Activated CD8-positive, alpha-beta T cell treated with anti-CD3 and anti-CD28 coated beads for 36 hours (primary cell): ENCODE measurements at regions not wholly inside any gene's neighbourhood (a gene's known extent, or its start where the extent isn't known, plus 50 kb on each side); places are given as distances from the start of the nearest gene placed in this dataset.
"Not testable (repeated sequence)": the region's sequence is repeated elsewhere in the genome, so short reads cannot be mapped to it uniquely, and the experiment has no call there.

Experiments
- ATAC-seq: fragments of 200-7000 bp; cut with Tn5 transposase; one replicate; pipeline ENCODE4 v1.10.0; 2021; ENCODE audit warnings: mild to moderate bottlenecking, moderate library complexity
- CTCF ChIA-PET: fragments of 350-600 bp; sonication (Branson Sonifier 250); formaldehyde crosslinking; loops from one replicate; lab custom pipeline; 2021; ENCODE audit warnings: antibody characterized with exemption; lab: Charles Lee
- POLR2A ChIA-PET: fragments of 350-600 bp; sonication (Branson Sonifier 250); formaldehyde crosslinking; loops from one replicate; lab custom pipeline; 2021; ENCODE audit warnings: antibody characterized with exemption; lab: Charles Lee
- DNase-seq: peaks from one replicate; pipeline ENCODE4 v3.0.0-alpha.2; 2020
- H3K27ac Mint-ChIP-seq: one replicate; pipeline ENCODE4 v1.8.0; 2021; ENCODE audit warnings: mild to moderate bottlenecking, mixed read lengths
- H3K27me3 Mint-ChIP-seq: one replicate; pipeline ENCODE4 v1.8.0; 2021; ENCODE audit warnings: mixed read lengths
- H3K36me3 Mint-ChIP-seq: one replicate; pipeline ENCODE4 v1.8.0; 2021; ENCODE audit warnings: low read depth, mixed read lengths
- H3K4me1 Mint-ChIP-seq: one replicate; pipeline ENCODE4 v1.8.0; 2021; ENCODE audit warnings: low read depth, mixed read lengths
- H3K4me3 Mint-ChIP-seq: one replicate; pipeline ENCODE4 v1.8.0; 2021; ENCODE audit warnings: mild to moderate bottlenecking, moderate library complexity, mixed read lengths
- H3K9me3 Mint-ChIP-seq: one replicate; pipeline ENCODE4 v1.8.0; 2021; ENCODE audit warnings: mixed read lengths
- intact Hi-C: fragments of 100-400 bp; cut with micrococcal nuclease; formaldehyde crosslinking; loops from one replicate; pipeline ENCODE4 v1.10.0; 2022
- TF ChIP-seq, protein P1 (sequence below): fragments of 200-600 bp; IDR thresholded peaks from one replicate; pipeline ENCODE4 v1.8.0; 2022; ENCODE audit warnings: antibody characterized with exemption, mild to moderate bottlenecking

DNA sequence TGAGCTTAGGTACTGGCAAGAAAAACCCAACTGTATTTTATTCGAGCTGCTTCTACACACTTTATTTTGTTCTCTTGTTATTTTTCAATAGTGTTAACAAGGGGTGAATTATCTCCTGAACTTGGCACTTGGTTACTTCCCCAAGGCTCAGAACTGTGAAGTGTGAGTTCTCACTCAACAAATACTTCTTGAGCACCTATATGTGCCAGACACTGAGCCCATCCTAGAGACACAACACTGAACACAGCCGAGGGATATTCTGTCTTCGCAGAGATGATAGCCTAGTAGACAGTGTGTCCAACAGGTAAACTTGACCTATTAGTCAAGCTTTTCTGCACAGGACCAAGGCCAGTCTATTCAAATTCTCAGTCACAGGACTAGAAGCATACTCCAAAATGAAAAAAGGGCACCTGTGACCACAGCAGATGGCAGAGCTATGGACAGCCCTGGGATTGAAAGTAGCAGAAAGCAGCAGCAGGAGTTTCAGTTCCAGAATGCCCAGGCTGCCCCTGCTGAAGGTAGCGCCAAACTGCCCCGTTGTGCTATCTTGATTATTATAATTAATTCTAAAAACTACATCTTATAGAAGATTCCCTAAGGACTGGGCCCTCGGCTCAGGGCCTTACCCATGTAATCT lies 77.8 kb upstream of the TAB2 start:
- peaks cover 6% of the 10 kb centered on the region for H3K36me3 Mint-ChIP-seq
- ATAC-seq (no peak), DNase-seq (no peak)
- H3K27ac Mint-ChIP-seq = no peak overlapping the region
- H3K4me1 Mint-ChIP-seq = peaks cover 15% of the 10 kb centered on the region
- POLR2A ChIA-PET = no interaction called here
- TF ChIP-seq, protein P1, sequence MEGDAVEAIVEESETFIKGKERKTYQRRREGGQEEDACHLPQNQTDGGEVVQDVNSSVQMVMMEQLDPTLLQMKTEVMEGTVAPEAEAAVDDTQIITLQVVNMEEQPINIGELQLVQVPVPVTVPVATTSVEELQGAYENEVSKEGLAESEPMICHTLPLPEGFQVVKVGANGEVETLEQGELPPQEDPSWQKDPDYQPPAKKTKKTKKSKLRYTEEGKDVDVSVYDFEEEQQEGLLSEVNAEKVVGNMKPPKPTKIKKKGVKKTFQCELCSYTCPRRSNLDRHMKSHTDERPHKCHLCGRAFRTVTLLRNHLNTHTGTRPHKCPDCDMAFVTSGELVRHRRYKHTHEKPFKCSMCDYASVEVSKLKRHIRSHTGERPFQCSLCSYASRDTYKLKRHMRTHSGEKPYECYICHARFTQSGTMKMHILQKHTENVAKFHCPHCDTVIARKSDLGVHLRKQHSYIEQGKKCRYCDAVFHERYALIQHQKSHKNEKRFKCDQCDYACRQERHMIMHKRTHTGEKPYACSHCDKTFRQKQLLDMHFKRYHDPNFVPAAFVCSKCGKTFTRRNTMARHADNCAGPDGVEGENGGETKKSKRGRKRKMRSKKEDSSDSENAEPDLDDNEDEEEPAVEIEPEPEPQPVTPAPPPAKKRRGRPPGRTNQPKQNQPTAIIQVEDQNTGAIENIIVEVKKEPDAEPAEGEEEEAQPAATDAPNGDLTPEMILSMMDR = no peak
- H3K4me3 Mint-ChIP-seq = no peak overlapping the region
- intact Hi-C loops = no loop called here
- CTCF ChIA-PET = interaction anchor here (1.0 to 1.4 kb wide), 2 partner anchors 31 to 49 kb away, joined by 3 read pairs; no protein-coding TSS in a partner anchor
- H3K9me3 Mint-ChIP-seq = peaks cover 20% of the 10 kb centered on the region
- no peaks in the 10 kb centered on the region for H3K27me3 Mint-ChIP-seq

DNA sequence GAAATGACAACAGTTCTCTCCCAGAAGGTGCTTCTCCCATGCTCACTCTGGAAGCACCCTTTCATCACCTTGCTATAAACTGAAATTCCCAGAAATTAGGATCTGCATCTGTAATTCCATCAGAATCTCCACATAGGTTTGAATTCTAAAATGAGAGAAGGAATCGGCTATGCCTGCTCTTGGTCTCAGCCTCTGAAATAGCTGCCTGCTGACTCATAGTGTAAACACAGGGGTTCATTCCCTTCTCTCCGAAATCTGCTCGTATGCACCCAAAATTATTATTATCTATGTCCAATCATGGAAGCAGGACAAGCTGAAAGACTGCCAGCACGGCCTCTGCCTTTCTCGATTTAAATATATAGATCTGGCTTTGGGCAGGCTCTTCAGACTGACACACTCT lies 74.6 kb upstream of the TAB2 start:
- intact Hi-C loops = no loop called here
- H3K4me3 Mint-ChIP-seq = no peak overlapping the region
- H3K4me1 Mint-ChIP-seq = peaks cover 12% of the 10 kb centered on the region
- no peak overlapping the region for H3K27ac Mint-ChIP-seq
- ChIA-PET CTCF (no interaction called here), POLR2A (interaction anchor here (1.0 kb wide), 1 partner anchor 21 kb away, joined by 3 read pairs; no protein-coding TSS in a partner anchor)
- TF ChIP-seq, protein P1 = no peak
- peaks cover 6% of the 10 kb centered on the region for H3K36me3 Mint-ChIP-seq
- DNase-seq = no peak
- peaks cover 20% of the 10 kb centered on the region for H3K9me3 Mint-ChIP-seq
- H3K27me3 Mint-ChIP-seq = no peaks in the 10 kb centered on the region
- no peak for ATAC-seq

DNA sequence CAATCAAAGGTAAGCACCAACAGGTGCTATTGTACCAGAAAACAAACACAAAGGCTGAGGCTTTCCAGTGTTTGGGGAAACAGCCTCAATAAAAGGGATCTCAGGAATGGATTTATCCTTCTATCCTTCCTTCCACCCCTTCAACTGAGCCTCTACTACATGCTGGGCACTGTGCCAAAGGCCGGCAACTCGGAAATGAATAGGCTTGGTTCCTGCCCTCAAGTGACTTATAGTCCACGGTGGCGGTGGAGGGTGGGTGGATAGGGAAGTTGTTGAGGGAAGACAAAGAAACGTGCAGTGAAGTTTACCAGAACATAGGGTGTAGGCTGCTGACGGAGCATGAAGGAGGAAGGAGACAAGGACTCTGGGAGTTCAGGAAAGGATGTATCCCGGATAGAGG lies 73.4 kb upstream of the TAB2 start:
- intact Hi-C loops = no loop called here
- Mint-ChIP-seq H3K36me3 (peaks cover 2% of the 10 kb centered on the region), H3K4me3 (no peak overlapping the region), H3K4me1 (peaks cover 22% of the 10 kb centered on the region), H3K27ac (no peak overlapping the region), H3K27me3 (no peaks in the 10 kb centered on the region), H3K9me3 (peaks cover 14% of the 10 kb centered on the region)
- CTCF ChIA-PET = no interaction called here
- ATAC-seq = no peak
- TF ChIP-seq, protein P1 = no peak
- no peak for DNase-seq
- POLR2A ChIA-PET = interaction anchor here (1.0 kb wide), 1 partner anchor 22 kb away, joined by 3 read pairs; no protein-coding TSS in a partner anchor

DNA sequence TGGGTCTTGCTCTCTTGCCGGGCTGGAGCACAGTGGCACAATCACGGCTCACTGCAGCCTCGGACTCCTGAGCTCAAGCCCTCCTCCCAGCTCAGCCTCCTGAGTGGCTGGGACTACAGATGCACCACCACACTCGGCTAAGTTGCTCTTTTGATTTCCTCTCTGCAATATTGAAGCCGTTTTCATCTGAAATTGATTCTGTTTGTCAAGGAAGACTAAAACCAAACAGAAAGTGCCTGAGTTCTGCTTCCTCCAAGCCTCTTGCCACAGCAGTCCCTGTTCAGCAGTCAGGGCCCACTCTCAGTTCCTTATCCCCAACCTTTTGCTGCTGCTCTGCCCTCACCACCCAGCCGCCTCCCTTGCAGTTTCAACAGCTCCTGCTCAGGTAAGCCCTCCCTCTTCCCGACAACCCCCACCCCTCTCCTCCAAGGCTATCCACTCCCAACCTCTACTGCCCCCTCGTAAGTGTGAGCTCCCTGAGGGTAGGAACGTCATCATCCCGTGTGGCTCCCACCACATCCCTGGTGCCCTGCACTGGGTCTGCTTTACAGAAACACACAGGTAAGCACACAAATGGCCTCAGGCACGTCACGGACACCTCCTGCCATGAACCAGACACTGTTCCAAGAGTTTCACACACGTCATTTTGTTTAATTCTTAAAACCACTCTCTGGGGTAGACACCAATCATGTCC lies 70.7 kb upstream of the TAB2 start:
- H3K4me1 Mint-ChIP-seq = peaks cover 31% of the 10 kb centered on the region
- H3K4me3 Mint-ChIP-seq = no peak overlapping the region
- no peak for DNase-seq
- peaks cover 2% of the 10 kb centered on the region for H3K9me3 Mint-ChIP-seq
- ATAC-seq = no peak
- intact Hi-C loops = no loop called here
- TF ChIP-seq, protein P1 = no peak
- POLR2A ChIA-PET = interaction anchor here (0.9 to 1.5 kb wide), 2 partner anchors 24 to 48 kb away, joined by 3 to 4 read pairs; no protein-coding TSS in a partner anchor
- H3K27ac Mint-ChIP-seq = no peak overlapping the region
- H3K27me3 Mint-ChIP-seq = no peaks in the 10 kb centered on the region
- H3K36me3 Mint-ChIP-seq = no peaks in the 10 kb centered on the region
- CTCF ChIA-PET = no interaction called here

DNA sequence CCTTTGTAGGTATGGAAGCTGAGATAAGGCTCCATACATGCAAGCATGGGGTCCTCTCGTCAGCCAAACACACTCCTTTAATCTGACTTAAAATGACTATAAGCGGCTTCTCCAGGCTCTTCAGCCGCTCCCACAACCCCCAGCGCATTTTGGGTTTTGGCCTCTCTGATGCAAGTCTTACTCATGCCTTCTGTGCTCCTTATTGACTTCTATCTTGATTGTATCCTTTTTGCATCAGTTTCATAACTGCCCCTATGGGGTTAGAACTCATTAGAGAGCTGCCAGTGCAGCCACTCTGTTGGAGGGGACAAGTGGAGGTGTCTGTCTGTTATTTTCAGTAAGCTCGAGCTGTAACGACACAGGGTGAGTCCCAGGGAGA lies 70.1 kb upstream of the TAB2 start:
- H3K4me1 Mint-ChIP-seq = peaks cover 31% of the 10 kb centered on the region
- H3K4me3 Mint-ChIP-seq = no peak overlapping the region
- DNase-seq (no peak), ATAC-seq (no peak)
- H3K9me3 Mint-ChIP-seq = peaks cover 2% of the 10 kb centered on the region
- no peaks in the 10 kb centered on the region for H3K27me3 Mint-ChIP-seq
- intact Hi-C loops = no loop called here
- TF ChIP-seq, protein P1 = no peak
- H3K27ac Mint-ChIP-seq = no peak overlapping the region
- no peaks in the 10 kb centered on the region for H3K36me3 Mint-ChIP-seq
- POLR2A ChIA-PET = interaction anchor here (1.5 kb wide), 1 partner anchor 24 kb away, joined by 4 read pairs; no protein-coding TSS in a partner anchor
- CTCF ChIA-PET = interaction anchor here (1.6 kb wide), 1 partner anchor 46 kb away, joined by 3 read pairs; no protein-coding TSS in a partner anchor

DNA sequence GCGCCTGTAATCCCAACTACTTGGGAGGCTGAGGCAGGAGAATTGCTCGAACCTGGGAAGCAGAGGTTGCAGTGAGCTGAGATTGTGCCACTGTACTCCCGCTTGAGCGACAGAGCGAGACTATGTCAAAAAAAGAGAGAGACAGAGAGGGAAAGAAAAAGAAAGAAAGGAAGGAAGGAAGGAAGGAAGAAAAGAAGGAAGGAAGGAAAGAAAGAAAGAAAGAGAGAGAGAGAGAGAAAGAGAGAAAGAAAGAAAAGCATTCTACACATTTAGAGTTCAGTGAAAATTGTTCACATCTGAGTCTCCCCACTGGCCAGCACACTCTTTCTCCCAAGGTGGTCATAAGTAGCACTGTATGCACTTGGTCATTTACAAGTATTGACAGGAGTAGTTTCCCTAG lies 69.2 kb upstream of the TAB2 start:
- peaks cover 34% of the 10 kb centered on the region for H3K4me1 Mint-ChIP-seq
- H3K27me3 Mint-ChIP-seq, DNase-seq, H3K9me3 Mint-ChIP-seq, H3K4me3 Mint-ChIP-seq, ATAC-seq, intact Hi-C loops, H3K36me3 Mint-ChIP-seq, H3K27ac Mint-ChIP-seq: not testable (repeated sequence)
- POLR2A ChIA-PET = interaction anchor here (1.4 kb wide), 1 partner anchor 69 kb away, joined by 3 read pairs; the partner anchor contains the start of gene TAB2
- CTCF ChIA-PET = interaction anchor here (1.6 kb wide), 1 partner anchor 45 kb away, joined by 3 read pairs; no protein-coding TSS in a partner anchor
